Keratinocyte (primary cell): ENCODE measurements at regions not wholly inside any gene's neighbourhood (a gene's known extent, or its start where the extent isn't known, plus 50 kb on each side); places are given as distances from the start of the nearest gene placed in this dataset.

Experiments
- DNase-seq: peaks from one replicate; pipeline ENCODE4 v3.0.0-alpha.2; 2011; ENCODE audit warnings: low read depth, missing footprints, low spot score
- FAIRE-seq: peaks from 2 replicates; lab custom pipeline; 2011; peaks lifted over from hg19 to GRCh38; lab: Jason Lieb, UNC
- H2AFZ ChIP-seq: 2 replicates; pipeline ENCODE4 v1.6.0; 2012; ENCODE audit warnings: low read length, control low read depth, inconsistent platforms; ENCODE audit not compliant: control insufficient read depth
- H3K27ac ChIP-seq: 2 replicates; pipeline ENCODE4 v1.5.1; 2011; ENCODE audit warnings: low read length; ENCODE audit not compliant: control insufficient read depth, insufficient read depth
- H3K27me3 ChIP-seq: 3 replicates; pipeline ENCODE4 v1.6.0; 2011; ENCODE audit warnings: low read length; ENCODE audit not compliant: control insufficient read depth, insufficient read depth; ENCODE audit errors: extremely low read depth
- H3K36me3 ChIP-seq, 2 experiments: 2 replicates in 1 of 2; 3 replicates in 1 of 2; pipeline ENCODE4 v1.5.1; 2011; ENCODE audit warnings: low read length in 2 of 2, mild to moderate bottlenecking in 1 of 2; ENCODE audit not compliant: control insufficient read depth in 2 of 2, insufficient read depth in 2 of 2; ENCODE audit errors: extremely low read depth in 1 of 2
- H3K4me1 ChIP-seq: 3 replicates; pipeline ENCODE4 v1.5.1; 2011; ENCODE audit warnings: low read length; ENCODE audit not compliant: control insufficient read depth, insufficient read depth; ENCODE audit errors: extremely low read depth
- H3K4me2 ChIP-seq: 3 replicates; pipeline ENCODE4 v1.6.0; 2011; ENCODE audit warnings: low read depth, low read length; ENCODE audit not compliant: control insufficient read depth, insufficient read depth; ENCODE audit errors: extremely low read depth
- H3K4me3 ChIP-seq, 3 experiments: fragments of 200-600 bp in 1 of 3; sonication (generic) in 1 of 3; 2 replicates in 2 of 3; 3 replicates in 1 of 3; pipeline ENCODE4 v1.5.1; 2011 to 2016; ENCODE audit warnings: low read length in 3 of 3, mild to moderate bottlenecking in 3 of 3, control low read depth in 2 of 3, inconsistent platforms in 1 of 3, low read depth in 1 of 3, mixed read lengths in 1 of 3, mixed run types in 1 of 3, moderate library complexity in 1 of 3; ENCODE audit not compliant: control insufficient read depth in 2 of 3, insufficient read depth in 2 of 3; ENCODE audit errors: extremely low read depth in 1 of 3
- H3K79me2 ChIP-seq: 2 replicates; pipeline ENCODE4 v1.6.0; 2012; ENCODE audit warnings: low read length; ENCODE audit not compliant: control insufficient read depth, insufficient read depth
- H3K9ac ChIP-seq: 3 replicates; pipeline ENCODE4 v1.6.0; 2011; ENCODE audit warnings: low read length; ENCODE audit not compliant: control insufficient read depth, insufficient read depth; ENCODE audit errors: extremely low read depth
- H3K9me1 ChIP-seq: 3 replicates; pipeline ENCODE4 v1.6.0; 2011; ENCODE audit warnings: low read length; ENCODE audit not compliant: control insufficient read depth, insufficient read depth; ENCODE audit errors: extremely low read depth
- H3K9me3 ChIP-seq: 2 replicates; pipeline ENCODE4 v1.5.1; 2012; ENCODE audit warnings: low read depth, low read length; ENCODE audit not compliant: control insufficient read depth
- H4K20me1 ChIP-seq: 3 replicates; pipeline ENCODE4 v1.6.0; 2011; ENCODE audit warnings: low read length; ENCODE audit not compliant: control insufficient read depth, insufficient read depth; ENCODE audit errors: extremely low read depth
- EZH2 ChIP-seq: IDR thresholded peaks from one replicate; pipeline ENCODE4 v1.6.1; 2012; ENCODE audit warnings: inconsistent platforms, mild to moderate bottlenecking, low read length, moderate library complexity
- dilution Hi-C: fragments of 300-500 bp; cut with MboI; formaldehyde crosslinking; loops from one replicate; pipeline ENCODE4 v1.7.0; 2020; ENCODE audit warnings: low sequenced_read_pairs; ENCODE audit not compliant: extremely low pct_ligation_motif_present
- TF ChIP-seq, protein P1 (sequence below), 3 experiments: IDR thresholded peaks in 1 of 3; conservative IDR thresholded peaks in 1 of 3; optimal IDR thresholded peaks in 1 of 3; 2 replicates in 2 of 3; 3 replicates in 1 of 3; pipeline versions ENCODE3 to v1.5.1; 2011; ENCODE audit warnings: low read length in 3 of 3, mild to moderate bottlenecking in 3 of 3, moderate library complexity in 2 of 3, control low read depth in 1 of 3, inconsistent platforms in 1 of 3; ENCODE audit not compliant: insufficient read depth in 2 of 3; ENCODE audit errors: extremely low read depth in 1 of 3

DNA sequence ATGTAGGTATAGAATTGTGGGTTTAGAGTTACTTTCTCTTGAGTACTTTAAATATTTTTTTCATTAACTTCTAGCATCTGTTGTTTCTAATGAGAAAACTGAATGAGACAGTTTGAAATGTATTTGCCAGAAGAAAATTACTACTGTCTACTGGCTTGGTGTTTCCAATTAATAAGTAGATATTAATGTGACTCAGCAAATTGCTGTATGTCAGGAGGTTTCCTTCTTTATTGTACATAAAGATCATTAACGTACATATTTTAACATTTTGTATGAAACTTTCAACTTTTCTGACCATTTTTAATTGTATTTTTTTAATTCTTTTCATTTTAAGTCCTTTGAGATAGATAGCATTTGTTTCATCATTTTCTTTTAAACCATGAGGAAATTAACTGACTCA, 135.1 kb upstream of the SLC22A23 start:
- peak overlapping the region; percentile 91 for H3K27ac ChIP-seq
- H3K27me3 ChIP-seq = no peaks in the 10 kb centered on the region
- H3K4me1 ChIP-seq = peaks cover 27% of the 10 kb centered on the region
- H3K9me3 ChIP-seq = no peaks in the 10 kb centered on the region
- peak overlapping the region; percentile 30 for H3K9ac ChIP-seq
- H4K20me1 ChIP-seq = no peaks in the 10 kb centered on the region
- peak overlapping the region; percentile 44 for H3K4me2 ChIP-seq
- no peaks in the 10 kb centered on the region for H3K79me2 ChIP-seq
- H3K4me3 ChIP-seq = no peak overlapping the region
- no peaks in the 10 kb centered on the region for H3K9me1 ChIP-seq
- H2AFZ ChIP-seq = no peak overlapping the region
- no peaks in the 10 kb centered on the region for H3K36me3 ChIP-seq
- TF ChIP-seq EZH2 = no peak
- TF ChIP-seq, protein P1, sequence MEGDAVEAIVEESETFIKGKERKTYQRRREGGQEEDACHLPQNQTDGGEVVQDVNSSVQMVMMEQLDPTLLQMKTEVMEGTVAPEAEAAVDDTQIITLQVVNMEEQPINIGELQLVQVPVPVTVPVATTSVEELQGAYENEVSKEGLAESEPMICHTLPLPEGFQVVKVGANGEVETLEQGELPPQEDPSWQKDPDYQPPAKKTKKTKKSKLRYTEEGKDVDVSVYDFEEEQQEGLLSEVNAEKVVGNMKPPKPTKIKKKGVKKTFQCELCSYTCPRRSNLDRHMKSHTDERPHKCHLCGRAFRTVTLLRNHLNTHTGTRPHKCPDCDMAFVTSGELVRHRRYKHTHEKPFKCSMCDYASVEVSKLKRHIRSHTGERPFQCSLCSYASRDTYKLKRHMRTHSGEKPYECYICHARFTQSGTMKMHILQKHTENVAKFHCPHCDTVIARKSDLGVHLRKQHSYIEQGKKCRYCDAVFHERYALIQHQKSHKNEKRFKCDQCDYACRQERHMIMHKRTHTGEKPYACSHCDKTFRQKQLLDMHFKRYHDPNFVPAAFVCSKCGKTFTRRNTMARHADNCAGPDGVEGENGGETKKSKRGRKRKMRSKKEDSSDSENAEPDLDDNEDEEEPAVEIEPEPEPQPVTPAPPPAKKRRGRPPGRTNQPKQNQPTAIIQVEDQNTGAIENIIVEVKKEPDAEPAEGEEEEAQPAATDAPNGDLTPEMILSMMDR (optimal IDR thresholded peaks at IDR 0.05 in 1 of 3, IDR thresholded peaks at IDR 0.05 in 1 of 3, conservative IDR thresholded peaks at IDR 0.05 in 1 of 3; ENCODE audit: extremely low read depth in 1 of 3, insufficient read depth in 2 of 3, low read length in 3 of 3) = no peak
- DNase-seq = no peak
- FAIRE-seq = no peak
- dilution Hi-C loops = no loop called here

DNA sequence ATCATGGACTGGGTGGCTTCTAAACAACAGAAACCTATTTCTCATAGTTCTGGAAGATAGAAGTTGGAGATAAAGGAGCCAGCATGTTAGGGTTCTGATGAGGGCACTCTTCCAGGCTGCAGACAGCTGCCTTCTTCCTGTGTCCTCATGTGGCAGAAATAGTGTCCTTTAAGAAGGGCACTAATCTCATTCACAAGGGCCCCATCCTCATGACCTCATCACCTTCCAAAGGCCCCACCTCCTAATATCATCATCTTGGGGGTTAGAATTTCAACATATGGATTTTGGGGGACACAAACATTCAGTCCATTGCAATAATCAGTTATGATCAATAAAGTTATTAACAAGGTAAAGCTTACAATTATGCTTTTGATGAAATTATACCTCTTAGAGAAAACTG, 130.8 kb upstream of the SLC22A23 start:
- no peak for FAIRE-seq
- Histone ChIP-seq H3K9me3 (no peaks in the 10 kb centered on the region), H3K4me3 (no peak overlapping the region), H3K4me2 (no peak overlapping the region), H3K79me2 (no peaks in the 10 kb centered on the region), H3K36me3 (no peaks in the 10 kb centered on the region), H3K4me1 (peaks cover 23% of the 10 kb centered on the region), H3K9me1 (no peaks in the 10 kb centered on the region), H3K27me3 (no peaks in the 10 kb centered on the region), H3K9ac (no peak overlapping the region), H4K20me1 (no peaks in the 10 kb centered on the region), H2AFZ (no peak overlapping the region), H3K27ac (no peak overlapping the region)
- dilution Hi-C loops = no loop called here
- TF ChIP-seq, protein P1 (optimal IDR thresholded peaks at IDR 0.05 in 1 of 3, IDR thresholded peaks at IDR 0.05 in 1 of 3, conservative IDR thresholded peaks at IDR 0.05 in 1 of 3; ENCODE audit: extremely low read depth in 1 of 3, insufficient read depth in 2 of 3, low read length in 3 of 3) = no peak
- no peak for TF ChIP-seq EZH2
- no peak for DNase-seq
